OCI-LY3 (cell line): ENCODE measurements at regions not wholly inside any gene's neighbourhood (a gene's known extent, or its start where the extent isn't known, plus 50 kb on each side); places are given as distances from the start of the nearest gene placed in this dataset.

Source experiments
- H2AFZ ChIP-seq: fragments of 200-600, 300-600 bp; shearing (Covaris generic); 2 replicates; pipeline ENCODE4 v1.6.0; 2014; ENCODE audit warnings: antibody characterized with exemption, low read depth, low read length
- H3K27ac ChIP-seq: fragments of 200-600, 300-600 bp; sonication (generic); 2 replicates; pipeline ENCODE4 v1.5.1; 2014; ENCODE audit warnings: mild to moderate bottlenecking, low read length, moderate library complexity, mixed read lengths
- H3K27me3 ChIP-seq: fragments of 200-600, 300-600 bp; sonication (generic); 2 replicates; pipeline ENCODE4 v1.6.1; 2014; ENCODE audit warnings: low read depth, low read length, mixed read lengths
- H3K36me3 ChIP-seq: fragments of 200-600, 300-600 bp; sonication (generic); replicated peaks from 2 replicates; pipeline ENCODE3; 2014; ENCODE audit warnings: low read depth, low read length, mixed read lengths
- H3K4me1 ChIP-seq: fragments of 300-600, 200-600 bp; sonication (generic); 2 replicates; pipeline ENCODE4 v1.6.1; 2014; ENCODE audit warnings: low read length, mixed read lengths
- H3K4me2 ChIP-seq: fragments of 200-600, 300-600 bp; sonication (generic); 2 replicates; pipeline ENCODE4 v1.6.1; 2014; ENCODE audit warnings: low read length, mixed read lengths
- H3K4me3 ChIP-seq: fragments of 300-600, 200-600 bp; sonication (generic); 2 replicates; pipeline ENCODE4 v1.5.1; 2014; ENCODE audit warnings: antibody characterized with exemption, mild to moderate bottlenecking, low read length, moderate library complexity
- H3K79me2 ChIP-seq: fragments of 300-600, 200-600 bp; shearing (Covaris generic); 2 replicates; pipeline ENCODE4 v1.6.1; 2014; ENCODE audit warnings: mild to moderate bottlenecking, low read length, mixed read lengths
- H3K9ac ChIP-seq: fragments of 300-600, 200-600 bp; shearing (Covaris generic); 2 replicates; pipeline ENCODE4 v1.6.0; 2014; ENCODE audit warnings: mild to moderate bottlenecking, low read length, moderate library complexity
- H3K9me3 ChIP-seq: fragments of 200-600, 300-600 bp; shearing (Covaris generic); 2 replicates; pipeline ENCODE4 v1.6.1; 2014; ENCODE audit warnings: low read length, mixed read lengths; ENCODE audit not compliant: insufficient read depth
- H4K20me1 ChIP-seq: fragments of 200-600, 300-600 bp; sonication (generic); 2 replicates; pipeline ENCODE4 v1.6.1; 2016; ENCODE audit warnings: low read length, mixed read lengths; ENCODE audit not compliant: insufficient read depth
- EZH2phosphoT487 ChIP-seq: fragments of 200-600 bp; shearing (Covaris generic); IDR thresholded peaks from 2 replicates; pipeline ENCODE4 v1.6.1; 2018; ENCODE audit warnings: antibody characterized with exemption, mixed run types, low read depth
- TF ChIP-seq, protein P1 (sequence below): fragments of 200-600, 300-600 bp; sonication (generic); IDR thresholded peaks from 2 replicates; pipeline ENCODE4 v1.5.1; 2014; ENCODE audit warnings: antibody characterized with exemption, low read length, low read depth

DNA sequence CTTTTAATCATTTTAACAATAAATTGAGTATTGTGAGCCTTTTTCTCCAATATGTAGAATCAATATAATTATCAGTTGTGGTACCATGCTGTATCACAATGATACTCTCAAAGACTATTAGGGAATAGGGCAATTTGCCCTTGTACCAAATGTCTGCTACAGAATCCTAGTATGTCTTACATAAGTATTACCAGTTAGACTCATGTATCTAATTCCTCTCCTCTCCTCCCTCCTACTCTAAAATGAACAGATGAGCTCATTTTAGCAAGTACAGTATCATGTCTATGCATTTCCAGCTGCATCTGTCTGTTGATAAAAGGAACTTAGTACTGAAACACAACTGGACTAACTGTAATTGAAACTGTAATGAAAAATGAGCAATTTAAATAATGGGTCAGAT is 124.3 kb upstream of the ATP11B start:
- Histone ChIP-seq H4K20me1 (no peaks in the 10 kb centered on the region), H3K36me3 (no peaks in the 10 kb centered on the region), H3K4me3 (no peak overlapping the region)

DNA sequence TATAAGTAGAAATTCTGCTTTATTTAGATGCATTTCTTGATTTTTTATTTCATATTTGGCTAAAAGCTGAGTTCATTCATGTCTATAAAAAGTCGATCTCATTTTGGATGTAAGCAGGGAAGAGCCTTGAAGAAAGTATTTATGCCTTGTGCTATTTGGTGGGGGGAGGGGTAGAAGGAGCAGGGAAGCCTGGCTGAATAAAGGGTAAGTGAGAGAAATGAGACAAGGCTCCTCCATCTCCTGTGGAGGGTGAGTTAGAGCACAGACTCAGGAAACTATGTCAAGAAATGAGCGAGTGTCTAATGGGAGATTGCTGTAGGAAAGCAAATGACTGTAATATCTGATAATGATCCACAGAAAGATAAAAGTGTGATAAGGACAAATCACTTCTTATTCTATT is 121.8 kb upstream of the ATP11B start:
- H3K4me3 ChIP-seq: no peak overlapping the region
- no peaks in the 10 kb centered on the region for H4K20me1 ChIP-seq
- H3K9me3 ChIP-seq: no peaks in the 10 kb centered on the region
- TF ChIP-seq, protein P1, sequence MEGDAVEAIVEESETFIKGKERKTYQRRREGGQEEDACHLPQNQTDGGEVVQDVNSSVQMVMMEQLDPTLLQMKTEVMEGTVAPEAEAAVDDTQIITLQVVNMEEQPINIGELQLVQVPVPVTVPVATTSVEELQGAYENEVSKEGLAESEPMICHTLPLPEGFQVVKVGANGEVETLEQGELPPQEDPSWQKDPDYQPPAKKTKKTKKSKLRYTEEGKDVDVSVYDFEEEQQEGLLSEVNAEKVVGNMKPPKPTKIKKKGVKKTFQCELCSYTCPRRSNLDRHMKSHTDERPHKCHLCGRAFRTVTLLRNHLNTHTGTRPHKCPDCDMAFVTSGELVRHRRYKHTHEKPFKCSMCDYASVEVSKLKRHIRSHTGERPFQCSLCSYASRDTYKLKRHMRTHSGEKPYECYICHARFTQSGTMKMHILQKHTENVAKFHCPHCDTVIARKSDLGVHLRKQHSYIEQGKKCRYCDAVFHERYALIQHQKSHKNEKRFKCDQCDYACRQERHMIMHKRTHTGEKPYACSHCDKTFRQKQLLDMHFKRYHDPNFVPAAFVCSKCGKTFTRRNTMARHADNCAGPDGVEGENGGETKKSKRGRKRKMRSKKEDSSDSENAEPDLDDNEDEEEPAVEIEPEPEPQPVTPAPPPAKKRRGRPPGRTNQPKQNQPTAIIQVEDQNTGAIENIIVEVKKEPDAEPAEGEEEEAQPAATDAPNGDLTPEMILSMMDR: no peak
- no peak for TF ChIP-seq EZH2phosphoT487
- no peak overlapping the region for H2AFZ ChIP-seq
- H3K79me2 ChIP-seq: no peaks in the 10 kb centered on the region
- H3K4me1 ChIP-seq: no peaks in the 10 kb centered on the region
- no peak overlapping the region for H3K9ac ChIP-seq
- peaks cover 20% of the 10 kb centered on the region for H3K27me3 ChIP-seq
- no peak overlapping the region for H3K27ac ChIP-seq
- no peak overlapping the region for H3K4me2 ChIP-seq
- no peaks in the 10 kb centered on the region for H3K36me3 ChIP-seq

More for the DNA sequence above, 124.3 kb upstream of the ATP11B start:
- no peaks in the 10 kb centered on the region for H3K4me1 ChIP-seq
- no peaks in the 10 kb centered on the region for H3K9me3 ChIP-seq
- H2AFZ ChIP-seq: no peak overlapping the region
- H3K79me2 ChIP-seq: no peaks in the 10 kb centered on the region
- no peak overlapping the region for H3K27ac ChIP-seq
- peaks cover 6% of the 10 kb centered on the region for H3K27me3 ChIP-seq
- H3K4me2 ChIP-seq: no peak overlapping the region
- H3K9ac ChIP-seq: no peak overlapping the region
- no peak for TF ChIP-seq EZH2phosphoT487
- TF ChIP-seq, protein P1: no peak

DNA sequence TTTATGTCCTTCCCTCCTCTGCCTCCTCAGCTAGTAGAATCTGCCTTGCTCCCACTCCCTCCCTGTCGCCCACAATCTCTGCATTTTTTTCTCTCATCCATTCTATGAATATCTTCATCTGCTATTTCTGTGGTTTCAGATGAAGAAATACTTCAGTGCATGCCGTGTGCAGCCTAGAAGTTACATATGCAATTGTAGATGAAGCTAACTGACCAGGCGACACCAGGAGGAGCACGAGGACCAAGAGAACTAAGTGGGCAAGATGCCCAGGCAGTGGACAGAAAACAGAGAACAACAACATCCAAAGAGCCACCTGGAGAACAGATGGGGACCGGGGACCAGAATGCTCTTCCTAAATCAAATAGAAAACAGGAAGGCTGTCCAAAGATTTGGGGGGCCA is 121.4 kb upstream of the ATP11B start:
- no peak overlapping the region for H3K4me2 ChIP-seq
- H3K27me3 ChIP-seq: peaks cover 23% of the 10 kb centered on the region
- no peaks in the 10 kb centered on the region for H3K79me2 ChIP-seq
- no peak overlapping the region for H3K4me3 ChIP-seq
- no peak overlapping the region for H3K9ac ChIP-seq
- TF ChIP-seq EZH2phosphoT487: no peak
- no peak overlapping the region for H2AFZ ChIP-seq
- no peak overlapping the region for H3K27ac ChIP-seq
- H3K4me1 ChIP-seq: no peaks in the 10 kb centered on the region
- H3K9me3 ChIP-seq: no peaks in the 10 kb centered on the region
- no peaks in the 10 kb centered on the region for H3K36me3 ChIP-seq
- no peaks in the 10 kb centered on the region for H4K20me1 ChIP-seq

DNA sequence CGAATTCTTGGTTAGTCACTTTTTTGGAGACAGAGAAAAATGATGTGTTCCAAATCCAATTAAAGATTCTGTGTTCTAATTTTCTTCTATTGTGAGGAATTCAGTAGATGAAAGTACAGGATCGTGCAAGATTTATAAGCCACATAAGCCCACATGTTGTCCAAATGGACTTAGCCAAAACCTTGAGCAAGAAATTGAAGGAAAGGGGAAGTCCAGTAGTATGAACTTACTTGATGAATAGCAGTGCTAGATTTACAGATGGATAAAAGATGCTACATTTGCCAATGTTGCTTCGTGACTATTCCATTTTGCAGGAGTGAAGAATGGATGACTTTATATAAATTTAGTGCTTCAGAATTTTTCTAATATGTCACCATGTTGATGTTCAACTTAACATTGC is 120.0 kb upstream of the ATP11B start:
- Histone ChIP-seq H3K9me3 (no peaks in the 10 kb centered on the region), H3K4me1 (no peaks in the 10 kb centered on the region), H2AFZ (no peak overlapping the region), H3K4me3 (no peak overlapping the region), H4K20me1 (no peaks in the 10 kb centered on the region), H3K4me2 (no peak overlapping the region), H3K27ac (no peak overlapping the region), H3K79me2 (no peaks in the 10 kb centered on the region), H3K9ac (no peak overlapping the region), H3K36me3 (no peaks in the 10 kb centered on the region), H3K27me3 (peaks cover 23% of the 10 kb centered on the region)
- TF ChIP-seq, protein P1: no peak
- no peak for TF ChIP-seq EZH2phosphoT487
